ENCODE measurements at regions not wholly inside any gene's neighbourhood (a gene's known extent, or its start where the extent isn't known, plus 50 kb on each side); places are given as distances from the start of the nearest gene placed in this dataset.

- ChIA-PET POLR2A (ENCODE audit: low non-redundant PET) (no interaction called here), CTCF (no interaction called here)
- no peak overlapping the region for H3K27ac ChIP-seq
- TF ChIP-seq CTCF (conservative IDR thresholded peaks at IDR 0.05; ENCODE audit: low read depth), result no peak
- no peak for DNase-seq (ENCODE audit: low spot score)
Observed at GRCh38 chr2:49298230-49298629, 143.9 kb upstream of the FSHR start.

- H3K27ac ChIP-seq, result no peak overlapping the region
- DNase-seq (ENCODE audit: low spot score), result no peak
- ChIA-PET CTCF (no interaction called here), POLR2A (ENCODE audit: low non-redundant PET) (no interaction called here)
- no peak for TF ChIP-seq CTCF (conservative IDR thresholded peaks at IDR 0.05; ENCODE audit: low read depth)
Observed at GRCh38 chr2:49296107-49296867, 142.0 kb upstream of the FSHR start.

- no peak for DNase-seq (ENCODE audit: low spot score)
- no peak overlapping the region for H3K27ac ChIP-seq
- ChIA-PET CTCF (no interaction called here), POLR2A (ENCODE audit: low non-redundant PET) (no interaction called here)
- no peak for TF ChIP-seq CTCF (conservative IDR thresholded peaks at IDR 0.05; ENCODE audit: low read depth)
Observed at GRCh38 chr2:49294225-49294624, 139.9 kb upstream of the FSHR start.

GRCh38 chr2:49291619-49292018 lies 137.3 kb upstream of the FSHR start:
- no peak for DNase-seq (ENCODE audit: low spot score)
- no peak overlapping the region for H3K27ac ChIP-seq
- TF ChIP-seq CTCF (conservative IDR thresholded peaks at IDR 0.05; ENCODE audit: low read depth), result no peak
- CTCF ChIA-PET, result no interaction called here
- POLR2A ChIA-PET (ENCODE audit: low non-redundant PET), result no interaction called here

- TF ChIP-seq CTCF (conservative IDR thresholded peaks at IDR 0.05; ENCODE audit: low read depth), result no peak
- ChIA-PET CTCF (no interaction called here), POLR2A (ENCODE audit: low non-redundant PET) (no interaction called here)
- no peak overlapping the region for H3K27ac ChIP-seq
- no peak for DNase-seq (ENCODE audit: low spot score)
Observed at GRCh38 chr2:49289711-49290110, 135.4 kb upstream of the FSHR start.

- CTCF ChIA-PET, result no interaction called here
- no peak overlapping the region for H3K27ac ChIP-seq
- POLR2A ChIA-PET (ENCODE audit: low non-redundant PET), result no interaction called here
- DNase-seq (ENCODE audit: low spot score), result no peak
- TF ChIP-seq CTCF (conservative IDR thresholded peaks at IDR 0.05; ENCODE audit: low read depth), result no peak
Observed at GRCh38 chr2:49288902-49289700, 134.8 kb upstream of the FSHR start.
